Peyer's patch (tissue), 4 donors: ENCODE measurements at regions not wholly inside any gene's neighbourhood (a gene's known extent, or its start where the extent isn't known, plus 50 kb on each side); places are given as distances from the start of the nearest gene placed in this dataset.

ENCODE experiments used
- CTCF ChIP-seq, 6 experiments: fragments of 450-650 bp in 4 of 6; fragments of 200-600 bp in 2 of 6; sonication (generic) in 1 of 6; IDR thresholded peaks; one replicate each; pipeline ENCODE4 v1.5.1; 2017 to 2019; ENCODE audit warnings: antibody characterized with exemption in 6 of 6, mild to moderate bottlenecking in 3 of 6, moderate library complexity in 1 of 6
- POLR2A ChIP-seq, 2 donors: fragments of 450-650 bp; IDR thresholded peaks; one replicate each; pipeline ENCODE4 v1.5.1; 2017; ENCODE audit warnings: antibody characterized with exemption in 2 of 2, mild to moderate bottlenecking in 2 of 2, moderate library complexity in 2 of 2

DNA sequence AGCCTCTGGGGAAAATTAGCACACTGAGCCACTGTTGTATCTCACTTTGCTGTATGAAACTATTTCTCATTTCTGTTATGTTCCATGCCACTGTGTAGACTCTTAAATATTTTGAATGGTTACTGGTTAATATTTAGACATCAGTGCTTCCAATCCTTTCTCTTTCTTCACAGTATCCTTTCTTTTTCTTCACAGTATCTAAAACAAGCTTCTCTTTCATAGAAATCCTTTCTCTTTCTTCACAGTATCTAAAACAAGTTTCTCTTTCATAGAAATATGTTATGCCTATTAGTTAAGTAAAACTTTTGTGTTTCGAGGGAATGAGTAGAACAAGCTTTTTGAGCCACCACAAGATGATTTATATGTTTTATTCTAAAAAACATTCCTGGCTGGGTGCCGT lies 326.8 kb upstream of the KLF12 start:
- TF ChIP-seq CTCF (IDR thresholded peaks at IDR 0.05) (no peak), POLR2A (IDR thresholded peaks at IDR 0.05) (no peak)
